ENCODE measurements at regions not wholly inside any gene's neighbourhood (a gene's known extent, or its start where the extent isn't known, plus 50 kb on each side); places are given as distances from the start of the nearest gene placed in this dataset.
A peak's percentile ranks its signal among the peaks of the same experiment; 100 is the strongest.

- DNase-seq = no peak
Measured at GRCh38 chr1:224850446-224850845, 79.0 kb upstream of the DNAH14 start.

DNA sequence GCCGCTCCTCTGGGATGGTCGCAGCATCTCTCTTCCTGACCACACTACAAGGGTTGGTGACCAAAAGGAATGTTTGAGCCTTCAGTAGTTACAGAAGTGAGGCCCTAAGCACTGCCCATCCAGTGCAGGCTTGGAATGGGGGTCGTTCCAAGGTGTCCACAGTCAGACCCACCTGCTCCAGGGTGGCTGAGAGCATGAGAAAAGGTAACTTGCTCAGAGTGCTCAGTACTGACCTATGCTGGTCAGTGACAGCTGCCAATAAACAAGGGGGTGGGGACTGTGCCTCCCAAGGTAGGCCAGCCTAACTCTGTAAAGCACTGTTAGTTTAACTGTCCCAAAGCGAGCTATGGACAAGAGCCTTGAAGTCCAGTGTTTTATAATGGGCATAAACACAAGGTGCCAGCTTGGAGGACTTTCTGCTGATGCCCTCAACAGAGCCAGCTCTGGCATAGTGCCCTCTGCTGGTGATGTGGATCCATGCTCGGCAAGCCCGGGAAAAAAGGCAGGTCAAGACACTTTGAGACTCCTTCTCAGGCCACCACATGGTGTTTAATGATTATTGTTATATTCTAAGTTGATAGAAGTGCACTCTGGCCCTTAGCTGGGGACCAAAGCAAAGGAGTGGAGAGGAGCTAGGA is 78.1 kb upstream of the DNAH14 start:
- peak in 1 of 2 experiments; percentile 63 for DNase-seq

- DNase-seq = no peak
Measured at GRCh38 chr1:224851848-224852261, 77.6 kb upstream of the DNAH14 start.

GRCh38 chr1:224852901-224853568 is 76.4 kb upstream of the DNAH14 start:
- peak in 1 of 2 experiments; percentile 19 for DNase-seq

- DNase-seq = no peak
Measured at GRCh38 chr1:224856973-224857372, 72.5 kb upstream of the DNAH14 start.

DNA sequence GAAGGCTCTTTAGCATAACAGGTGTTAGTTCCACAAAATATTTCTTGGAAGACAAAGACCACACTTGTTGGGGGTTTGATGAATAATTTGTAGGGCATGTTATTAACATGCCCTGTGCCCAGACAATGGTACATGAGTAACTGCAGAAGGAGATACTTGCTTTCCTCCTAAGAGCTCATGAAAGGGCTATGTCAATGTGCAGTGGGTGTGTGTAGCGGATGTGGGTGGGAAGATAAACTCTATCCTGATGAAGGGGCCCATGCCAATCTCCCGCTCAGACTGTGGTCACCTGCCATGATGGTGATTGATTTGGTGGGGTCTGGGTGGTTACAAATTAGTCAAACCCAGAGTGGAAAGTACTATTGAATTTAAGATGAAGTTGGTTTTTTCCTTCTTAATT is 69.8 kb upstream of the DNAH14 start:
- DNase-seq = no peak

- DNase-seq = no peak
Measured at GRCh38 chr1:224860488-224861338, 68.8 kb upstream of the DNAH14 start.

- DNase-seq = no peak
Measured at GRCh38 chr1:224861339-224861716, 68.1 kb upstream of the DNAH14 start.

- no peak for DNase-seq
Measured at GRCh38 chr1:224863486-224863885, 66.0 kb upstream of the DNAH14 start.

GRCh38 chr1:224864006-224864405 is 65.5 kb upstream of the DNAH14 start:
- DNase-seq = no peak

DNA sequence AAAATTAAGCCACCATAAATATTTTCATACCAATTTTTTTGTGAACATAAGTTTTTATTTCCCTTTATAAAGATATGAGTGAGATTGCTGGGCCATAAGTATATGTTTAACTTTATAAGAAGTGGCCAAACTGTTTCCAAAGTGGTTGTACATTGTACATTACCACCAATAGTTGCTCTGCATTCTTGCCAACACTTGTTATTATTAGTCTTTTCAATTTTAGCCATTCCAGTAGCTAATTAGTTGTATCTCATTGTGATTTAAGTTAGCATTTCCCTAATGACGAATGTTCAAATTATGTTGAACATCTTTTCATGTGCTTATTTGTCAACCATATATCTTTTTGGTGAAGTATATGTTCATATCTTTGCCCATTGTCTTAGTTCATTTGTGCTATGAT is 64.0 kb upstream of the DNAH14 start:
- DNase-seq = no peak

DNA sequence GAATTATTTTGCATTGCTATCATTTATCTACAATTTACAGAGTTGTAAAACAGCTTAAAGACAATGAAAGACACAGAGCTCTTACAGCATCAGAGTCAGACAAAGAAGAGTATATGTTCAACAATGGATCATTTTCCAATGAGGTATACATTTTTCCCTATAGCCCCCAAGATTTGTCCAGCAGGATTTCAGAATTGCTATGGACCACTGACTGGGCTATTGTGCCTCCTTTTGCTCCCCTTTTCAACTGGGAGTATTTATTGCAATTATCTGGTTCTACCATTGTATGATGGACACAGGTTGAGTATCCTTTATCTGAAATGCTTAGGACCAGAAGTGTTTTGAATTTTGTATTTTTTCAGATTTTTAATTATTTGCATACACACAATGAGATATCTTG is 62.5 kb upstream of the DNAH14 start:
- no peak for DNase-seq

DNA sequence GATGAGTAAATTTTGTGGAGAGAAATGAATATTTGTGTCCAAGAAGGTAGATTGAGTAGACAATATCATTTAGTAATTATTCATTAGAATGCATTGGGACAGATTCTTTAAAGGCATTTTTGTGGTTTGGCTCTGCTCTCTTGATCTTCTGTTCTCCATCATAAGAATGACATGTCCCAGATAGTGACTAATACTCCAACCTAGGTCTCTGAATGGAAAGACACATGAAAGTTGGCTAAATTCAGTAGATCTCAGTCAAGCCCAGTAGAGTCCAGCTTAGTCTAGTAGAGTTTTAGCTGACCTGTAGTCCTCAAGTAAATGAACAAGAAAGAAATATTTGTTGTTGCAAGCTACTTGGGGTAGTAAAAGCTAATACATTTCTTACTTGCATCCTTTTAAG is 61.8 kb upstream of the DNAH14 start:
- DNase-seq = no peak

GRCh38 chr1:224872832-224873433 is 56.5 kb upstream of the DNAH14 start:
- DNase-seq = no peak

GRCh38 chr1:224873434-224874369 is 55.8 kb upstream of the DNAH14 start:
- no peak for DNase-seq

- DNase-seq = no peak
Measured at GRCh38 chr1:224874775-224875174, 54.7 kb upstream of the DNAH14 start.

DNA sequence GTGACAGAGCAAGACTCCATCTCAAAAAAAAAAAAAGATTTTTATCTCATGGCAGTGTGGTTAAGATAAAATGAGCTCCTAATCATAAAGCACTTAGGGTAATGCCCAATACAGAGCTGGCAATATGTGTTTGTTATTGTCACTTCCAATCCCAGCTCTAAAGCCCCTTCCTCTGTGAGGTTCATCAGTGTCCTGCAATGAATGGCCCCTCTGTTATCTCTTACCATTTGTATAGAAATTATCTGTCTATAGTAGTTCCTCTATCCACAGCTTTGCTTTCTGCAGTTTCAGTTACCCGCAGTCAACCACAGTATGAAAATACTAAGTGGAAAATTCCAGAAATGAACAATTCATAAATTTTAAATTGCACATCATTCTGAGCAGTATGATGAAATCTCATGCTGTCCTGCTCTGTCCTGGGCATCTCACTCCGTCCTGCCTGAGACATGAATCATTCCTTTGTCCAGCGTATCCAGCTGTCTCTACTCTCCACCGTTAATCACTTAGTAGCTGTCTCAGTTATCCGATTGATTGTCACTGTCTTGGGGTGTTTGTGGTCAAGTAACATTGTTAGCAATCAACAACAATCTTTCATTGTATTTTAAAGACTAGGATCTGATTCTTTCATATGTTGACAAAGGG is 50.2 kb upstream of the DNAH14 start:
- DNase-seq = no peak
